HUES64 (cell line): ENCODE measurements at regions not wholly inside any gene's neighbourhood (a gene's known extent, or its start where the extent isn't known, plus 50 kb on each side); places are given as distances from the start of the nearest gene placed in this dataset.

Experiments
- H3K27ac ChIP-seq: 2 replicates; pipeline ENCODE4 v1.7.0; 2013; ENCODE audit warnings: low read depth, low read length, inconsistent platforms
- H3K27me3 ChIP-seq: 2 replicates; pipeline ENCODE4 v1.6.1; 2013; ENCODE audit warnings: mild to moderate bottlenecking, low read length; ENCODE audit not compliant: insufficient read depth
- H3K36me3 ChIP-seq: 2 replicates; pipeline ENCODE4 v1.6.1; 2013; ENCODE audit warnings: mild to moderate bottlenecking, low read length; ENCODE audit not compliant: insufficient read depth
- H3K4me1 ChIP-seq: 2 replicates; pipeline ENCODE4 v1.6.1; 2013; ENCODE audit warnings: mild to moderate bottlenecking, low read length, moderate library complexity; ENCODE audit not compliant: insufficient read depth
- H3K4me3 ChIP-seq: 2 replicates; pipeline ENCODE4 v1.5.1; 2013; ENCODE audit warnings: mild to moderate bottlenecking, low read length, moderate library complexity
- H3K9ac ChIP-seq: 2 replicates; pipeline ENCODE4 v1.6.1; 2013; ENCODE audit warnings: mild to moderate bottlenecking, low read depth, low read length
- H3K9me3 ChIP-seq: 2 replicates; pipeline ENCODE4 v1.6.1; 2013; ENCODE audit warnings: low read depth, low read length; ENCODE audit not compliant: insufficient read depth
- WGBS: fragments of 150-250, 120-280 bp; methylation state at CpG from one replicate; pipeline ENCODE4 v1.1.7; 2013; ENCODE audit warnings: missing lambda C conversion rate; 5-methylcytosine and 5-hydroxymethylcytosine counted together

GRCh38 chrX:123013141-123013540 lies 170.9 kb upstream of the GRIA3 start:
- Histone ChIP-seq H3K36me3 (no peaks in the 10 kb centered on the region), H3K9me3 (no peaks in the 10 kb centered on the region), H3K27me3 (no peaks in the 10 kb centered on the region), H3K4me1 (no peaks in the 10 kb centered on the region), H3K9ac (no peak overlapping the region), H3K4me3 (no peak overlapping the region), H3K27ac (no peak overlapping the region)
- 100% methylated on average over 1 of the region's 1 CpG for WGBS

GRCh38 chrX:123036401-123036800 lies 147.7 kb upstream of the GRIA3 start:
- Histone ChIP-seq H3K27ac (no peak overlapping the region), H3K9ac (no peak overlapping the region), H3K4me3 (no peak overlapping the region), H3K27me3 (no peaks in the 10 kb centered on the region), H3K36me3 (no peaks in the 10 kb centered on the region), H3K9me3 (no peaks in the 10 kb centered on the region), H3K4me1 (no peaks in the 10 kb centered on the region)
- 69% methylated on average over 1 of the region's 3 CpGs for WGBS

- Histone ChIP-seq H3K27me3 (no peaks in the 10 kb centered on the region), H3K27ac (no peak overlapping the region), H3K4me1 (no peaks in the 10 kb centered on the region), H3K9me3 (no peaks in the 10 kb centered on the region), H3K36me3 (no peaks in the 10 kb centered on the region), H3K9ac (no peak overlapping the region), H3K4me3 (no peak overlapping the region)
- WGBS, result 100% methylated on average over 3 of the region's 3 CpGs
Observed at GRCh38 chrX:123049071-123049625, 134.9 kb upstream of the GRIA3 start.

GRCh38 chrX:123060986-123061385 lies 123.1 kb upstream of the GRIA3 start:
- Histone ChIP-seq H3K4me1 (no peaks in the 10 kb centered on the region), H3K27me3 (no peaks in the 10 kb centered on the region), H3K9me3 (no peaks in the 10 kb centered on the region), H3K4me3 (no peak overlapping the region), H3K36me3 (no peaks in the 10 kb centered on the region), H3K27ac (no peak overlapping the region), H3K9ac (no peak overlapping the region)

GRCh38 chrX:123064053-123064452 lies 120.0 kb upstream of the GRIA3 start:
- no peak overlapping the region for H3K9ac ChIP-seq
- H3K27me3 ChIP-seq, result no peaks in the 10 kb centered on the region
- no peak overlapping the region for H3K4me3 ChIP-seq
- no peaks in the 10 kb centered on the region for H3K9me3 ChIP-seq
- H3K4me1 ChIP-seq, result no peaks in the 10 kb centered on the region
- no peaks in the 10 kb centered on the region for H3K36me3 ChIP-seq
- no peak overlapping the region for H3K27ac ChIP-seq

GRCh38 chrX:123072686-123073385 lies 111.2 kb upstream of the GRIA3 start:
- Histone ChIP-seq H3K9ac (no peak overlapping the region), H3K9me3 (no peaks in the 10 kb centered on the region), H3K36me3 (no peaks in the 10 kb centered on the region), H3K27ac (no peak overlapping the region), H3K4me3 (no peak overlapping the region), H3K4me1 (no peaks in the 10 kb centered on the region), H3K27me3 (no peaks in the 10 kb centered on the region)
- 91% methylated on average over 2 of the region's 3 CpGs for WGBS

- Histone ChIP-seq H3K4me1 (no peaks in the 10 kb centered on the region), H3K4me3 (no peak overlapping the region), H3K27me3 (no peaks in the 10 kb centered on the region), H3K27ac (no peak overlapping the region), H3K9me3 (no peaks in the 10 kb centered on the region), H3K9ac (no peak overlapping the region), H3K36me3 (no peaks in the 10 kb centered on the region)
- WGBS, result 94% methylated on average over 3 of the region's 4 CpGs
Observed at GRCh38 chrX:123075947-123076561, 108.0 kb upstream of the GRIA3 start.

GRCh38 chrX:123077631-123078030 lies 106.4 kb upstream of the GRIA3 start:
- no peaks in the 10 kb centered on the region for H3K4me1 ChIP-seq
- H3K36me3 ChIP-seq, result no peaks in the 10 kb centered on the region
- H3K4me3 ChIP-seq, result no peak overlapping the region
- no peaks in the 10 kb centered on the region for H3K9me3 ChIP-seq
- H3K9ac ChIP-seq, result no peak overlapping the region
- no peaks in the 10 kb centered on the region for H3K27me3 ChIP-seq
- H3K27ac ChIP-seq, result no peak overlapping the region

GRCh38 chrX:123080065-123080464 lies 104.0 kb upstream of the GRIA3 start:
- Histone ChIP-seq H3K4me3 (no peak overlapping the region), H3K36me3 (no peaks in the 10 kb centered on the region), H3K27ac (no peak overlapping the region), H3K4me1 (no peaks in the 10 kb centered on the region), H3K9me3 (no peaks in the 10 kb centered on the region), H3K9ac (no peak overlapping the region), H3K27me3 (no peaks in the 10 kb centered on the region)
- WGBS, result 100% methylated on average over 2 of the region's 4 CpGs

- Histone ChIP-seq H3K36me3 (no peaks in the 10 kb centered on the region), H3K27me3 (no peaks in the 10 kb centered on the region), H3K9ac (no peak overlapping the region), H3K27ac (no peak overlapping the region), H3K4me1 (0 out of 2 replicates have a peak, but pooled peaks cover 4% of the 10 kb centered on the region), H3K9me3 (no peaks in the 10 kb centered on the region), H3K4me3 (no peak overlapping the region)
Observed at GRCh38 chrX:123081776-123082175, 102.3 kb upstream of the GRIA3 start.

GRCh38 chrX:123083924-123084323 lies 100.2 kb upstream of the GRIA3 start:
- H3K4me1 ChIP-seq, result 0 out of 2 replicates have a peak, but pooled peaks cover 4% of the 10 kb centered on the region
- no peaks in the 10 kb centered on the region for H3K9me3 ChIP-seq
- H3K27ac ChIP-seq, result no peak overlapping the region
- H3K4me3 ChIP-seq, result no peak overlapping the region
- no peak overlapping the region for H3K9ac ChIP-seq
- no peaks in the 10 kb centered on the region for H3K27me3 ChIP-seq
- 86% methylated on average over 2 of the region's 2 CpGs for WGBS
- H3K36me3 ChIP-seq, result no peaks in the 10 kb centered on the region
